Tibial artery (tissue), 4 donors: ENCODE measurements at regions not wholly inside any gene's neighbourhood (a gene's known extent, or its start where the extent isn't known, plus 50 kb on each side); places are given as distances from the start of the nearest gene placed in this dataset.

Source experiments
- DNase-seq, 2 donors: peaks; one replicate each; pipeline ENCODE4 v3.0.0-alpha.2; 2019
- H3K27ac ChIP-seq, 2 donors: fragments of 200-600 bp; sonication (generic) in 1 of 2; 1 replicate in 1 of 2; 2 replicates in 1 of 2; pipeline ENCODE4 v1.5.1; 2018 to 2019; ENCODE audit warnings: mild to moderate bottlenecking in 1 of 2
- H3K27me3 ChIP-seq, 2 donors: fragments of 200-600 bp; sonication (generic) in 1 of 2; one replicate each; pipeline versions ENCODE4 v1.5.1 to v1.6.0; 2016 to 2019
- H3K36me3 ChIP-seq, 3 donors: fragments of 200-600 bp; sonication (generic) in 2 of 3; one replicate each; pipeline ENCODE4 v1.5.1; 2016 to 2019; ENCODE audit warnings: mild to moderate bottlenecking in 2 of 3
- H3K4me1 ChIP-seq, 4 donors: fragments of 200-600 bp; sonication (generic) in 2 of 4; 1 replicate in 3 of 4; 2 replicates in 1 of 4; pipeline ENCODE4 v1.5.1; 2016 to 2019
- H3K4me3 ChIP-seq, 2 donors: fragments of 200-600 bp; sonication (generic) in 1 of 2; 1 replicate in 1 of 2; 2 replicates in 1 of 2; pipeline ENCODE4 v1.5.1; 2018 to 2019; ENCODE audit warnings: mild to moderate bottlenecking in 2 of 2
- H3K9me3 ChIP-seq, 3 donors: fragments of 200-600 bp; sonication (generic) in 1 of 3; one replicate each; pipeline ENCODE4 v1.5.1; 2016 to 2019
- CTCF ChIP-seq, 2 experiments: fragments of 200-600 bp in 1 of 2; fragments of 450-650 bp in 1 of 2; IDR thresholded peaks; one replicate each; pipeline ENCODE4 v1.5.1; 2017 to 2019; ENCODE audit warnings: antibody characterized with exemption in 2 of 2, mild to moderate bottlenecking in 1 of 2, moderate library complexity in 1 of 2
- intact Hi-C: fragments of 100-400 bp; cut with DNase I; formaldehyde crosslinking; loops from one replicate; pipeline ENCODE4 v1.15.0; 2023; ENCODE audit warnings: low total_unique reads

- Histone ChIP-seq H3K4me3 (no peak overlapping the region), H3K36me3 (no peaks in the 10 kb centered on the region), H3K4me1 (no peaks in the 10 kb centered on the region), H3K9me3 (no peaks in the 10 kb centered on the region), H3K27ac (no peak overlapping the region), H3K27me3 (no peaks in the 10 kb centered on the region)
- no peak for TF ChIP-seq CTCF (IDR thresholded peaks at IDR 0.05)
- no peak for DNase-seq
- intact Hi-C loops, result no loop called here
These were observed 146.6 kb upstream of the RFX3 start for GRCh38 chr9:3672399-3672798.

- TF ChIP-seq CTCF (IDR thresholded peaks at IDR 0.05), result no peak
- H3K9me3 ChIP-seq, result no peaks in the 10 kb centered on the region
- intact Hi-C loops, result no loop called here
- H3K36me3 ChIP-seq, result no peaks in the 10 kb centered on the region
- H3K4me3 ChIP-seq, result no peak overlapping the region
- no peaks in the 10 kb centered on the region for H3K4me1 ChIP-seq
- H3K27me3 ChIP-seq, result no peaks in the 10 kb centered on the region
- no peak for DNase-seq
- H3K27ac ChIP-seq, result no peak overlapping the region
These were observed 138.2 kb upstream of the RFX3 start for GRCh38 chr9:3664044-3664443.

DNA sequence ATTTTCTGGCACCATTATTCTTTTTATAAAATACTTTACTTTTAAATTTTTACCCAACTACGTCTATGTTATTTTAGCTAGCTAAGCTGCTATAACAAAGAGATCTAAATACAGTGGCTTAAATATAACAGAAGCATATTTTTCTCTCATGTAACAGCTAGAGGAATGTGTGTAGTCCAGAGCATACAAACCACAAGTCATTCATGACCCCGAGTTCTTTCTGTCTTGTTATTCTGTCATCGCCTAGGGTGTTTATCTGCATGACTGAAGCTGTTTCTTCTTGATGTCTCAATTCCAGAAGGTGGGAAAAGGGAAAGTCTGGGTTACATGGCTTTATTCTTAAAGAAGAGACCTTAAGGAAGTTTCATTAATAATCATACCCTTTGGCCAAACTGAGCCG lies 136.9 kb upstream of the RFX3 start:
- H3K4me1 ChIP-seq, result no peaks in the 10 kb centered on the region
- no peaks in the 10 kb centered on the region for H3K36me3 ChIP-seq
- intact Hi-C loops, result no loop called here
- H3K27me3 ChIP-seq, result no peaks in the 10 kb centered on the region
- no peak for TF ChIP-seq CTCF (IDR thresholded peaks at IDR 0.05)
- no peak for DNase-seq
- no peak overlapping the region for H3K27ac ChIP-seq
- H3K4me3 ChIP-seq, result no peak overlapping the region
- H3K9me3 ChIP-seq, result no peaks in the 10 kb centered on the region

GRCh38 chr9:3660936-3661335 lies 135.1 kb upstream of the RFX3 start:
- Histone ChIP-seq H3K4me3 (no peak overlapping the region), H3K27ac (no peak overlapping the region), H3K9me3 (no peaks in the 10 kb centered on the region), H3K36me3 (no peaks in the 10 kb centered on the region), H3K27me3 (no peaks in the 10 kb centered on the region), H3K4me1 (no peaks in the 10 kb centered on the region)
- DNase-seq, result no peak
- TF ChIP-seq CTCF (IDR thresholded peaks at IDR 0.05), result no peak
- intact Hi-C loops, result no loop called here

DNA sequence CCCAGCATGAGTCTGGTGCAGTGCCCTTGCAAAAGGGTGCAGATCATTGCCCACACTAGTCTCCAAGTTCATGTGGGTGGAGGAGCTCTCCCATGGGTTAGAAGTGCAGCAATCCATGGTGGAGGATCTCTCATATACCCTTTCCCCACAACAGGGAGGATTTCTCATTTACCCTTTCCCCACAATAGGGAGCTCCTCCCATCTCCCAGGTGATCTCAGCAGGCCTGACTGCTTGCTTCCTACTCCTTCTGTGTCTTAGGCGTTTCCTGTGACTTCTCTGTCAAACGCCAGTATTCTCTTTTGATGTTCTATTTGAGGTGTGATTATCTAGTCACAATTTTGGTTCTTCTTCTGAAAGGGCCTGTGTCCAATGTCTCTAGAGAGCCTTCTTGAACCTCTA lies 133.8 kb upstream of the RFX3 start:
- Histone ChIP-seq H3K4me1 (no peaks in the 10 kb centered on the region), H3K9me3 (no peaks in the 10 kb centered on the region), H3K4me3 (no peak overlapping the region), H3K36me3 (no peaks in the 10 kb centered on the region), H3K27ac (no peak overlapping the region), H3K27me3 (no peaks in the 10 kb centered on the region)
- no peak for DNase-seq
- intact Hi-C loops, result loop anchor here (5.0 kb wide), 1 partner anchor 1927 kb away; no protein-coding TSS in a partner anchor
- no peak for TF ChIP-seq CTCF (IDR thresholded peaks at IDR 0.05)

DNA sequence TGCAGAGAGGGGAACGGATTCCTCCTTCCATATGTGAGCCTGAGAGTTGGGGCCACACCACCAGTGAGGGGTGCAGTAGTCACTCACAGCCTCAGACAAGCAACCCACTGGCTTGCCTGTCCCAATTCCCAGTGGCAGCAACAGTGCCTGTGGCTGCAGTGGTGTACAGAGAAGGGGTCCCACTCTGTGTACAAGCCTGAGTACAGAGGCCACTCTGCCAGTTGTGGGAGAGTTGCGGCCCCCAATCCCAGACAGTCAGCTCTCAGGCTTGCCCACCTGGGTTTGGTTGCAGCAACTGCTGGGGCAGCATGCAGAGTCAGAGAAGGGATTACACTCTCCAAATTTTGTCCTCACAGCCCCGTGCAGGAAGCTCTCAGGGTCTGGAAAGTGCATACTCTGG lies 133.2 kb upstream of the RFX3 start:
- no peaks in the 10 kb centered on the region for H3K9me3 ChIP-seq
- H3K4me3 ChIP-seq, result no peak overlapping the region
- no peak overlapping the region for H3K27ac ChIP-seq
- H3K4me1 ChIP-seq, result no peaks in the 10 kb centered on the region
- H3K36me3 ChIP-seq, result no peaks in the 10 kb centered on the region
- DNase-seq, result no peak
- H3K27me3 ChIP-seq, result no peaks in the 10 kb centered on the region
- intact Hi-C loops, result loop anchor here (5.0 kb wide), 1 partner anchor 1927 kb away; no protein-coding TSS in a partner anchor
- TF ChIP-seq CTCF (IDR thresholded peaks at IDR 0.05), result no peak
